GM12878 (cell line): ENCODE measurements at regions not wholly inside any gene's neighbourhood (a gene's known extent, or its start where the extent isn't known, plus 50 kb on each side); places are given as distances from the start of the nearest gene placed in this dataset.

Source experiments
- ATAC-seq: fragments of 200-7000 bp; cut with Tn5 transposase; 3 replicates; pipeline ENCODE4 v1.9.1; 2020; ENCODE audit warnings: mild to moderate bottlenecking, moderate library complexity
- BruUV-seq: library from RNA; stranded (reverse); fragments of 400-500 nt; replicated peaks from 2 replicates; lab custom pipeline; 2021; lab: Mats Ljungman, UMichigan
- CTCF ChIA-PET: fragments of 300-600 bp; sonication (Branson Sonifier 250); formaldehyde crosslinking; extraction: SDS; loops from one replicate; lab custom pipeline; 2021; ENCODE audit warnings: inconsistent platforms; lab: Yijun Ruan, JAX
- POLR2A ChIA-PET: fragments of 350-600 bp; formaldehyde crosslinking; extraction: SDS; loops from one replicate; lab custom pipeline; 2021; ENCODE audit warnings: inconsistent platforms; lab: Charles Lee
- RAD21 ChIA-PET: fragments of 300-600 bp; sonication (Branson Sonifier 250); formaldehyde crosslinking; loops from one replicate; lab custom pipeline; 2023; ENCODE audit warnings: antibody characterized with exemption; ENCODE audit not compliant: unreplicated experiment; lab: Charles Lee
- SMC1A ChIA-PET: fragments of 300-600 bp; sonication (Branson Sonifier 250); formaldehyde crosslinking; loops from one replicate; lab custom pipeline; 2023; ENCODE audit not compliant: unreplicated experiment, uncharacterized antibody; lab: Charles Lee
- DNase-seq: peaks from one replicate; pipeline ENCODE4 v3.0.0-alpha.2; 2011; ENCODE audit warnings: low read depth, low spot score
- FAIRE-seq: peaks from 3 replicates; lab custom pipeline; 2011; peaks lifted over from hg19 to GRCh38; lab: Jason Lieb, UNC
- H2AFZ ChIP-seq: 2 replicates; pipeline ENCODE4 v1.6.0; 2011; ENCODE audit warnings: low read depth, low read length, control low read depth; ENCODE audit not compliant: control insufficient read depth
- H3K27ac ChIP-seq: 2 replicates; pipeline ENCODE4 v1.5.1; 2011; ENCODE audit warnings: control low read depth; ENCODE audit not compliant: control insufficient read depth, insufficient read depth
- H3K27me3 ChIP-seq, 2 experiments: replicated peaks in 1 of 2; 2 replicates each; pipeline versions ENCODE4 v1.6.0 to v1.6.1; 2011; ENCODE audit warnings: low read length in 1 of 2; ENCODE audit not compliant: control insufficient read depth in 2 of 2, insufficient read depth in 2 of 2
- H3K36me3 ChIP-seq, 2 experiments: 2 replicates each; pipeline ENCODE4 v1.5.1; 2011; ENCODE audit warnings: low read length in 1 of 2; ENCODE audit not compliant: control insufficient read depth in 2 of 2, insufficient read depth in 2 of 2
- H3K4me1 ChIP-seq: 2 replicates; pipeline ENCODE4 v1.6.1; 2011; ENCODE audit warnings: mild to moderate bottlenecking, low read length, moderate library complexity, mixed read lengths; ENCODE audit not compliant: control insufficient read depth, insufficient read depth
- H3K4me2 ChIP-seq: 2 replicates; pipeline ENCODE4 v1.6.0; 2011; ENCODE audit warnings: control low read depth; ENCODE audit not compliant: control insufficient read depth, insufficient read depth
- H3K4me3 ChIP-seq: fragments of 200-600 bp; sonication (generic); 2 replicates; pipeline ENCODE4 v1.5.1; 2016
- H3K79me2 ChIP-seq: 2 replicates; pipeline ENCODE4 v1.6.0; 2011; ENCODE audit warnings: low read length; ENCODE audit not compliant: control insufficient read depth, insufficient read depth
- H3K9ac ChIP-seq: 2 replicates; pipeline ENCODE4 v1.8.0; 2011; ENCODE audit warnings: low read length, control low read depth, mixed read lengths; ENCODE audit not compliant: control insufficient read depth, insufficient read depth
- H3K9me3 ChIP-seq: replicated peaks from 3 replicates; pipeline ENCODE4 v1.5.1; 2011; ENCODE audit warnings: mild to moderate bottlenecking, low read length; ENCODE audit not compliant: control insufficient read depth, insufficient read depth
- H4K20me1 ChIP-seq: 2 replicates; pipeline ENCODE4 v1.6.0; 2011; ENCODE audit not compliant: control insufficient read depth, insufficient read depth
- CHD1 ChIP-seq: IDR thresholded peaks from 2 replicates; pipeline ENCODE4 v1.6.1; 2012; ENCODE audit warnings: low read depth, low read length, improper control_type of control experiment
- EGR1 ChIP-seq, 2 experiments: IDR thresholded peaks; 1 replicate in 1 of 2; 2 replicates in 1 of 2; pipeline ENCODE4 v1.6.1; 2011 to 2012; ENCODE audit warnings: low read depth in 2 of 2, low read length in 2 of 2, borderline replicate concordance in 1 of 2, mild to moderate bottlenecking in 1 of 2, moderate library complexity in 1 of 2
- FOXM1 ChIP-seq: IDR thresholded peaks from 2 replicates; pipeline ENCODE4 v1.6.1; 2012; ENCODE audit warnings: low read depth, mild to moderate bottlenecking, inconsistent platforms, low read length, moderate library complexity
- HDAC6 ChIP-seq: fragments of 200-600 bp; sonication (generic); IDR thresholded peaks from one replicate; pipeline ENCODE4 v1.8.0; 2017; ENCODE audit warnings: antibody characterized with exemption; ENCODE audit not compliant: unreplicated experiment
- NBN ChIP-seq: fragments of 450-650 bp; IDR thresholded peaks from 2 replicates; pipeline ENCODE4 v1.6.1; 2016
- NR2C2 ChIP-seq: IDR thresholded peaks from 2 replicates; pipeline ENCODE4 v1.6.1; 2011; ENCODE audit warnings: borderline replicate concordance, low read depth; ENCODE audit not compliant: control insufficient read depth, insufficient read length
- PAX8 ChIP-seq: fragments of 450-650 bp; IDR thresholded peaks from 2 replicates; pipeline ENCODE4 v1.6.1; 2017; ENCODE audit warnings: mild to moderate bottlenecking, moderate library complexity
- POU2F2 ChIP-seq: IDR thresholded peaks from 3 replicates; pipeline ENCODE4 v1.6.1; 2011; ENCODE audit warnings: low read depth, mild to moderate bottlenecking, low read length, borderline replicate concordance
- RELA ChIP-seq: fragments of 450-650 bp; IDR thresholded peaks from 2 replicates; pipeline ENCODE4 v1.8.0; 2014; ENCODE audit warnings: borderline replicate concordance; ENCODE audit not compliant: partially characterized antibody
- ZBED1 ChIP-seq: IDR thresholded peaks from 2 replicates; pipeline ENCODE4 v1.6.1; 2016; ENCODE audit warnings: borderline replicate concordance
- ZNF24 ChIP-seq: fragments of 450-650 bp; IDR thresholded peaks from 2 replicates; pipeline ENCODE4 v1.6.1; 2017; ENCODE audit warnings: antibody characterized with exemption, mild to moderate bottlenecking
- ZSCAN29 ChIP-seq: fragments of 450-650 bp; IDR thresholded peaks from 2 replicates; pipeline ENCODE4 v1.6.1; 2017; ENCODE audit warnings: mild to moderate bottlenecking, moderate library complexity
- WGBS: methylation state at CpG from one replicate; pipeline ENCODE4 v1.1.6; 2016; ENCODE audit warnings: low lambda C conversion rate; ENCODE audit not compliant: insufficient replicate concordance, insufficient coverage; ENCODE audit errors: missing lambda C conversion rate; 5-methylcytosine and 5-hydroxymethylcytosine counted together
- in situ Hi-C: fragments of 300-500 bp; cut with MboI; formaldehyde crosslinking; loops from 9 replicates; pipeline ENCODE4 v1.14.3; 2018; ENCODE audit warnings: mixed read lengths
- intact Hi-C: fragments of 100-400 bp; cut with micrococcal nuclease; formaldehyde crosslinking; loops from one replicate; pipeline ENCODE4 v1.14.2; 2022; ENCODE audit not compliant: unreplicated experiment
- TF ChIP-seq, protein P1 (sequence below): fragments of 450-650 bp; IDR thresholded peaks from 2 replicates; pipeline ENCODE4 v1.6.1; 2017; ENCODE audit warnings: mild to moderate bottlenecking, moderate library complexity
- TF ChIP-seq, protein P2 (sequence below): fragments of 450-650 bp; IDR thresholded peaks from 2 replicates; pipeline ENCODE4 v1.6.1; 2016; ENCODE audit warnings: mild to moderate bottlenecking
- TF ChIP-seq, protein P3 (sequence below): IDR thresholded peaks from 2 replicates; pipeline ENCODE4 v1.6.1; 2012; ENCODE audit warnings: low read depth, low read length, improper control_type of control experiment

DNA sequence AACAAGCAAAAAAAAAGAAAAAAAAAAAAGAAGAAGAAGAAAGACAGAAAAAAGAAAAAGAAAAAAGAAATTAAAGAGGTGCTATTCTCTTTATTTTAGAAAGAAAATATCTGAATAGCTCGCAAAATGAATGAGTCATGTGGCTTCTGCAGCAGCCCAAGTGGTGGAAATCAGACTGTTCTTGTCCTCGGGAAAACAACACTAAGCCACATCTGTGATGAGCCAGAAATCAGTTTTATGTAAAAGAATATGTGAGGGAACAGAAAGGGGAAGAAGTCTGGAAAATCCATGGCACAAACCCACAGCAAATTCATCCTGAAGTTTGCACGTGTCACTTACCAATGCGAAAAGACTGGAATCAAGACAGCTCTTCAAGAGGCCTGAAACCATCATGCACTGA is 118.7 kb upstream of the GAS1 start:
- Histone ChIP-seq H3K4me2 (no peak overlapping the region), H3K4me3 (no peak overlapping the region), H3K27ac (no peak overlapping the region), H3K9me3 (no peaks in the 10 kb centered on the region), H3K9ac (no peak overlapping the region), H3K27me3 (no peaks in the 10 kb centered on the region), H3K36me3 (no peaks in the 10 kb centered on the region), H3K4me1 (no peaks in the 10 kb centered on the region), H3K79me2 (no peaks in the 10 kb centered on the region), H4K20me1 (no peaks in the 10 kb centered on the region), H2AFZ (no peak overlapping the region)
- CTCF ChIA-PET, result no interaction called here
- no peak for DNase-seq
- FAIRE-seq, result no peak
- no peak for TF ChIP-seq CHD1
- no peak for TF ChIP-seq ZNF24
- no peak for TF ChIP-seq EGR1 (IDR thresholded peaks at IDR 0.05; ENCODE audit: borderline replicate concordance in 1 of 2, low read depth in 2 of 2, low read length in 2 of 2)
- no peak for TF ChIP-seq ZSCAN29
- TF ChIP-seq, protein P1, sequence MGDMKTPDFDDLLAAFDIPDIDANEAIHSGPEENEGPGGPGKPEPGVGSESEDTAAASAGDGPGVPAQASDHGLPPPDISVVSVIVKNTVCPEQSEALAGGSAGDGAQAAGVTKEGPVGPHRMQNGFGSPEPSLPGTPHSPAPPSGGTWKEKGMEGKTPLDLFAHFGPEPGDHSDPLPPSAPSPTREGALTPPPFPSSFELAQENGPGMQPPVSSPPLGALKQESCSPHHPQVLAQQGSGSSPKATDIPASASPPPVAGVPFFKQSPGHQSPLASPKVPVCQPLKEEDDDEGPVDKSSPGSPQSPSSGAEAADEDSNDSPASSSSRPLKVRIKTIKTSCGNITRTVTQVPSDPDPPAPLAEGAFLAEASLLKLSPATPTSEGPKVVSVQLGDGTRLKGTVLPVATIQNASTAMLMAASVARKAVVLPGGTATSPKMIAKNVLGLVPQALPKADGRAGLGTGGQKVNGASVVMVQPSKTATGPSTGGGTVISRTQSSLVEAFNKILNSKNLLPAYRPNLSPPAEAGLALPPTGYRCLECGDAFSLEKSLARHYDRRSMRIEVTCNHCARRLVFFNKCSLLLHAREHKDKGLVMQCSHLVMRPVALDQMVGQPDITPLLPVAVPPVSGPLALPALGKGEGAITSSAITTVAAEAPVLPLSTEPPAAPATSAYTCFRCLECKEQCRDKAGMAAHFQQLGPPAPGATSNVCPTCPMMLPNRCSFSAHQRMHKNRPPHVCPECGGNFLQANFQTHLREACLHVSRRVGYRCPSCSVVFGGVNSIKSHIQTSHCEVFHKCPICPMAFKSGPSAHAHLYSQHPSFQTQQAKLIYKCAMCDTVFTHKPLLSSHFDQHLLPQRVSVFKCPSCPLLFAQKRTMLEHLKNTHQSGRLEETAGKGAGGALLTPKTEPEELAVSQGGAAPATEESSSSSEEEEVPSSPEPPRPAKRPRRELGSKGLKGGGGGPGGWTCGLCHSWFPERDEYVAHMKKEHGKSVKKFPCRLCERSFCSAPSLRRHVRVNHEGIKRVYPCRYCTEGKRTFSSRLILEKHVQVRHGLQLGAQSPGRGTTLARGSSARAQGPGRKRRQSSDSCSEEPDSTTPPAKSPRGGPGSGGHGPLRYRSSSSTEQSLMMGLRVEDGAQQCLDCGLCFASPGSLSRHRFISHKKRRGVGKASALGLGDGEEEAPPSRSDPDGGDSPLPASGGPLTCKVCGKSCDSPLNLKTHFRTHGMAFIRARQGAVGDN, result no peak
- TF ChIP-seq FOXM1, result no peak
- TF ChIP-seq PAX8, result no peak
- TF ChIP-seq NR2C2, result no peak
- no peak for TF ChIP-seq RELA
- TF ChIP-seq, protein P2, sequence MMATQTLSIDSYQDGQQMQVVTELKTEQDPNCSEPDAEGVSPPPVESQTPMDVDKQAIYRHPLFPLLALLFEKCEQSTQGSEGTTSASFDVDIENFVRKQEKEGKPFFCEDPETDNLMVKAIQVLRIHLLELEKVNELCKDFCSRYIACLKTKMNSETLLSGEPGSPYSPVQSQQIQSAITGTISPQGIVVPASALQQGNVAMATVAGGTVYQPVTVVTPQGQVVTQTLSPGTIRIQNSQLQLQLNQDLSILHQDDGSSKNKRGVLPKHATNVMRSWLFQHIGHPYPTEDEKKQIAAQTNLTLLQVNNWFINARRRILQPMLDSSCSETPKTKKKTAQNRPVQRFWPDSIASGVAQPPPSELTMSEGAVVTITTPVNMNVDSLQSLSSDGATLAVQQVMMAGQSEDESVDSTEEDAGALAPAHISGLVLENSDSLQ, result no peak
- no peak for TF ChIP-seq POU2F2
- TF ChIP-seq, protein P3, sequence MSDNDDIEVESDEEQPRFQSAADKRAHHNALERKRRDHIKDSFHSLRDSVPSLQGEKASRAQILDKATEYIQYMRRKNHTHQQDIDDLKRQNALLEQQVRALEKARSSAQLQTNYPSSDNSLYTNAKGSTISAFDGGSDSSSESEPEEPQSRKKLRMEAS, result no peak
- no peak for TF ChIP-seq NBN
- no peak for TF ChIP-seq ZBED1
- no peak for TF ChIP-seq HDAC6
- RAD21 ChIA-PET, result no interaction called here
- in situ Hi-C loops, result no loop called here
- intact Hi-C loops, result no loop called here
- ATAC-seq, result no peak
- POLR2A ChIA-PET, result no interaction called here
- no TSS peak for BruUV-seq
- SMC1A ChIA-PET, result no interaction called here
- WGBS, result 36% methylated on average over 4 of the region's 4 CpGs
